SK-N-DZ (cell line): ENCODE measurements at regions not wholly inside any gene's neighbourhood (a gene's known extent, or its start where the extent isn't known, plus 50 kb on each side); places are given as distances from the start of the nearest gene placed in this dataset.
A peak's percentile ranks its signal among the peaks of the same experiment; 100 is the strongest.

Source experiments
- DNase-seq: peaks from one replicate; pipeline ENCODE4 v3.0.0-alpha.2; 2015; ENCODE audit warnings: low spot score

DNA sequence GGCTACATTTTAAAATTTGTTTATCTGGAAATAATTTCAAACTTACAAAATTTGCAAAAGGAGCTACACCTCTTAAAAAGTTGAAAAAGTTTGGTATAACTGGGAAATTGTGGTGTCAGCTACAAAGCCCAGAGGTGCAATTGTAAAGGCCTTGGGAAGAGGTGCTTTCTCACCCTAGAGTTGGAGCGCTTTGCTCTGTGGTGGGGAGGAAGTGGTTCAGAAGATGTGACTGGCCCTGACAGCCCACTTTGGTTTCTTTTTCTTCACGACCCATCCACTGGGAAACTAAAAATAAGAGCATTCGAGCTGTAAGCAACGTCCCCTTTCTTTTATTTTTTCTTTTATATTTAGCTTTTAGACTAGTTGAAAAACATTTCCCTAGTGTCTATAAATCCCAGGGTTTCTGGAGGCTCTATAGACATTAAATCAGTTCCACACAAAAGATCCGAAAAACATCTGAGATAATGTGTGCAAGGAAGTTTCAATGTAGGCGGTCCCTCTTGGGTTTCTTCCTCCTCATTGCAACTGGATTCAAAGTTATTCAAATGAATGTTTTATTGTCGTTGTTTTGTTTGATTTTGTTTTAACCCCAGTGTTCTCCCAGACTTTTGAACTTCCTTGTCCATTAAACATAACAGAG is 397.8 kb downstream of the KIF16B start:
- no peak for DNase-seq

DNA sequence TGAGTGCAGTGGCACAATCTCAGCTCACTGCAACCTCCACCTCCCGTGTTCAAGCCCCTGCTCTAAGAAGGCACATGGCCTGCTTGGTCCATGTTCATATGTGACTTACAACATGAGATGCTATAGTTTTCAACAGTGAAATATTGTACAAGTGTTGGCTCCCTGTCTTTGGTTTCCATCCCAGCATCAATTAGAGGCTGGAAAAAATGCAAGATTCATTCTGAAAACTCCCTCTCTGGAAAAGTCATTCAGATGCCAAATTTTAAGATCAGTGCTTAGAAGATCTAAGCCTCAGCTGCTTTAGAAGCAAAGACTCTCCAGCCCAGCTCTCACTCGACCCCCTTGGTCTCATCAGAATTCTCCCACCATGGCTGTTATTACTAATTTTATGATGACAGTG is 398.9 kb downstream of the KIF16B start:
- no peak for DNase-seq

DNA sequence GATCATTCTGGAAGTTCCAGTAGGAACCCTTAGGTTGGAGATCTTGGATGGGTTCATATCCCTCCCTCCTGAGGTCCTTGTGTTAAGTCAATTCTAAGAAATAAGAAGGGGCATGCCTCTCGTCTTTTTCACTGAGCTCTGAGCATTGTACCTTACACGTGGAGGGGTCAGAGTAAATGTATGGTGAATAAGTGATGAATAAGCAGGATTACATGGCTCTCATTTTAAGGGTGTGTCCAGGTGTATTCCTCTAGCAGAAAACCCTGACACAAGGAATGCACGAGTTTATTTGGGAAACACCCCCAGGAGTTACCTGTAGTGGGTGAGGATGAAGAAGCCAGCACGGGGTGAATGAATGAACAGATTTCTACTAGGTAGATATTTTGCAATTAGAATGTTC is 400.2 kb downstream of the KIF16B start:
- no peak for DNase-seq

DNA sequence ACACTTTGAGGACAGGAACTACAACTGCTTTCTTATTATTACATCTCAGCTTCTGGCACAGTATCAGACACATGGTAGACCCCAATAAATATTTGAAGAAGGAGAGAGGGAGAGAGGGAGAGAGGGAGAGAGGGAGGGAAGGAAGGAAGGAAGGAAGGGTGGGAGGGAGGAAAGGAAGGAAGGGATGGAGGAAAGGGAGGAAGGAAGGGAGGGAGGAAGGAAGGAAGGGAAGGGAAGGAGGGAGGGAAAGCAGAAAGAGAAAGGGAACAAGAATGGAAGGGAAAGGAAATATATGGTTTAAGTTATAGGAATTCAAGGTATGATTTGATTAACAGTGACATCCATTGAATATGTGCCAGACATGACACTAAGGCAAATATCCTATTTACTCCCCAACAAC is 402.1 kb downstream of the KIF16B start:
- no peak for DNase-seq

DNA sequence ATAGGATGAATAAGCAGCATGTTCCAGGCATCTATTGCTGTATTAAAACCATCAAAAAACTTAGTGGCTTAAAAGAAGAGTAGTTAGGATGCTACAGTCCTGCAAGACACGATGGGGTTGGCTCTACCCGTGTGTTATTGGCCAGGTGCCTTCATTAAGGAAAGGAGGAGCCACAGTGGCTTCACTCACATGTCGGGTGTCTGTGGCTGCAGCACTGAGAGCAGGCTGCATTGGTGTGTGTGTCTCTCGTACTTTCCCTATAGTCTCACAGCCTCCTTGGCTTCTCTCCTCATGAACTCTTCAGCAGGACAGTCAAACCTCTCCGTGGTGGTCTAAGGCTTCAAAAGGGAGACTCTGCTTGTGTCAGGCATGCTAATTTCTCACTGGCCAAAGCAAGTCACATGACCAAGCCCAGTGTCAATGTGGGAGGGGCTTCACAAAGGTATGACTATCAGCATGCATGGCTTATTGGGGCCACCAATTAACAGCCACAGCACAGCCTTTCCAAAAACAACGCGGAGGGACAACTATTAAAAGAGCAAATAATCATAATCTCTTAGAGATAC is 402.8 kb downstream of the KIF16B start:
- peak; percentile 24 for DNase-seq

DNA sequence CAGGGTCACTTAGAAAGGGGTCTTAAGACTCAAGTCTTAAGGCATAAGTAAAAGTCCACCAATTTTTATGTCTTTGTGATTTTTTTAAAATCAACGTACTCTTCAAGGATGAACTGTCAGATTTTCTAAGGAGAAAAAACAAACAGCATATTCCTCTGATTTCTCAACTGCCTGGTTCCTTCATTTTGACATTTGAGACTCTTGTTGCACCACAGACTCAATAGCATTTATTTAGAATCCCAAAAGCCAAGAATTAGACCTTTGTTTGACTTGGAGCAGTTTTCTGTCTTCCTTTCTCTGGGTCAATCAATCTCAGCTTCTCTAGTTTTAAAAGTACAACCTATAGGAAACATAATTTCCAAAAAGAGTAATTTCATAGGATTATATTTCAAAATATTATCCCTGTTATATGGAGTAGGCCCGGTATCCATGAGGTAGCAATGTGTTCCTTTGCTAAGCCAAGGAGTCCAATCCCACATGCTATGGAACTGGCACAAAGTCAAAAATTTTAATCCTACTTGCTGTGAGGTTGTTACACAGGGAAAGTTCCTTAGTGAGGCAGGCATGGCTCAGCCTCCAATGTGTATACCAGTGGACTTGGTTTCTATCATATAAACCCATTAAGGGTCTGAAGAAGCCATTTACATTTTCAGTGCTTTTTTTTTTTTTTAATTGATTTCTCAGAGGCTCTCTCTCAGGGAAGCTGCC is 405.7 kb downstream of the KIF16B start:
- DNase-seq, result no peak

DNA sequence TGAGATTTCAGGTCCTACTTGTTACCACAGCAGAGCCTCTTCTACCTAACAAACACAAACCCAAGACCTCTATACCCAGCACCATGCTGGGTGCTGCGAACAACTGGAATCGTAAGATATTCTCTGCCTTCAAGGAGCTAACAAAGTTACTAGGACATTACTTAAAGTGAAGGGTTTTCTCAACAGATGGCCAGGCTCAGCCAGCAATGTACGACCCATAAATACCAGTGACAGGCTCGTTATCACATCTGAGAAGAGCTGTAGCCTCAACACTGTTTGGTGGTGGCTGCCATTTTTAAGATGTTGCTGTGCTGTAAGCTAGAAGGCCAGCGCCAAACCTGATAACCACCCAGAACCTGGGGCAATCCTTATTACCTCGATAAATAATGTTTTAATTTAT is 406.5 kb downstream of the KIF16B start:
- peak; percentile 39 for DNase-seq

DNA sequence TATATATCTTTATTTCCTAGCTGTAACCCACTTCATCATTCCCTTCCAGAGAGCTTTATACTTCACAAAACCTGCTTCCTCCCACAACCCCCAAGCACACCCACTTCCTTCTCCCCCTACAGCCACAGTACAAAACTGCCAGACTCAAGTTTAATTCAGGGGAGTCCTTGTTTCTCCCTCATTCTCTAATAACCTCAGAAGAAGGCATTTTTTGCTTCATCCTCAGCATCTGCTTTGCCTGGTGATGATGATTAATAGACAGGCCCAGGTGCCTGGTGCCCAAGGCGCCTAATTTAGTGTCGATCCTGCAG is 414.3 kb downstream of the KIF16B start:
- peak; percentile 15 for DNase-seq

DNA sequence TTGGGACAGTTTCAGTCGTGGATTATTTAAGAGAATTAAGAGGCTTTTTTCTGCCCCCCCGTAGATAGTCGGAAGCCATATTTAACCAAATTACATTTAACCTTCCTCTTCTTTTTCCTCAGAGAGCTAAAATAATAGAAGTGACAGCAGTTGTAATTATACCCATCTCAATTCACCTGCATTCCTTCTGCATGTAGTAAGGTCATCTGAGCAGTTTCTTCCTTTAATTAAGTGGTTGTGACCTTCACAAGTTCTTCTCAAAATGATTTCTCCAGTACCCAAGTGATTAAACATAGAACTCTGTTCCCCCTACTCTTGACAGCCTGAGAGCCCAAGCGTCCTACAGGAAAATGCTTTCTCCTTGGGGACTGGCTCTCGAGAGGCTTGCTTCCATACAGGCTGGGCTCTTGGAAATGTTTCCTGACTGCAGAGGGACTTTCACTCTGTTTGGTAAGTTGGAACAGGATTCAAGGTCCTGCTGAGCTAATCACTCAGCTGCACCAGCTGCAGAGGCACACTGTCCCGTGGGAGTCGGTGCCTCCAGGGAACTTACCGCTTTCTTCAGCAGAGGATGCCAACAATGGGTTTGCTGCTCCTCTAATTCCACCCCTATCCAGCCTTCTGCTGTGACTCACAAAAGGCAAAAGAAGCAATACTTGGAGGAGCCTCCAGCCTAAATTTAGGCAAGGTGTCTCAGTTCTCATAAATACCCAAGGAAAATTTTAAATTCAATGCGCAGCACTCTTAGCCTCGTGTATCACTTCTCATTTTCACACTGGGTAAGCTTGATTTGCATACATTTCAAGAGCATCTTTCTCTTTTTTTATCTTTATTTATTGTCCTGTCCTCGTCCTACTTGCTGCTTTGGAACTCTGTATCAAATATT is 414.9 kb downstream of the KIF16B start:
- no peak for DNase-seq

DNA sequence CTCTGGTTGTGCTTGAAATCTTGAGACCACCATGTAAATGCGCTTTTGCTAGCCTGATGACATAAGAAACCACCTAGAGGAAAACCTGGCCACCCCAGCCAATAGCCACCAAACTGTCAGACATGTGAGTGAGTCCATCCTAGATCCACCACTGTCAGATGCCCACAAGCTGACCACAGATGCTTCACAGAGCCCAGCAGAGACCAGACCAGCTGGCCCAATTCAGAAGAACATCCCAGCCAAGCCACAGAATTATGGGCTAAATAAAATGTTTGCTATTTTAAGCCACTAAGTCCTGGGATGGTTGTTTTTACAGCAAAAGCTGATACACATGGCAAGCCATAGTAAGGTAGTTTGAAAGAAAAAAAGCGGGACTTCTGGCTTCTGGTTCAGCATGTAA is 425.3 kb downstream of the KIF16B start:
- DNase-seq, result no peak

DNA sequence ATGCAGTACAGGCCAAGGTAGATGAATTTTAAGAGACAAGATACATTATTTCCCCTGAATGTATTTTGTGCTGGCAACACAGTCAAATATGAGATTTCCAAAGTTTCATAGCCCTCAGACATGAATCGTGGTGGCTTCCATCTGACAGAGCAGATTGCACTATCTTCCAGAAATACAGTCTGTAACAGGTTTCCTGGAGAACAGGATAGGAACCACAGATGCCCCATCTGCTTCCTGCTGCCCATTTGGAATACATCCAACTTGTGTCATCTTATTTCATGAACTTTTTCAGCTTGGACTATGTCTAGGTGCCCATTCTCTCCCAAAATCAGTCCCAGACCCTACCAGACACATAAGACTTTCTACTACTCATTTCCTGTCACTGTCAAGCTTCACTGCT is 426.0 kb downstream of the KIF16B start:
- no peak for DNase-seq

DNA sequence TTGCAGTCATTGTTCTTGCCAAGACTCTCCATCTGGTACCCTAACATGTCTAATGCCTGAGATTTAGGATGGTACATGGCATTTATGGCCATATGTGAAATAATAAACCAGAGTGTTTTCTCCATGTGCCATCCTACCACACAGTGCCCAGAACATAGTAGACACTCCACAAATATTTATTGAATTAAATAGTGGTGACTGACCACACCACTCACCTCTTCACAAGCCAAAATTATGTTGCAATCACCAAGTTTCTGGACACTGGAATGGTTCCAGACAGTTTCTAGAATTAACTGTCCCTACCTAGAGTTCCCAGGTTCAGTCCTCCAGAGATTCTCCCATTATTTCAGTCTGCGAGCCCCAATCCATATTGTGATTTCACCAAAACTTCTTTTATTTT is 427.3 kb downstream of the KIF16B start:
- DNase-seq, result no peak

DNA sequence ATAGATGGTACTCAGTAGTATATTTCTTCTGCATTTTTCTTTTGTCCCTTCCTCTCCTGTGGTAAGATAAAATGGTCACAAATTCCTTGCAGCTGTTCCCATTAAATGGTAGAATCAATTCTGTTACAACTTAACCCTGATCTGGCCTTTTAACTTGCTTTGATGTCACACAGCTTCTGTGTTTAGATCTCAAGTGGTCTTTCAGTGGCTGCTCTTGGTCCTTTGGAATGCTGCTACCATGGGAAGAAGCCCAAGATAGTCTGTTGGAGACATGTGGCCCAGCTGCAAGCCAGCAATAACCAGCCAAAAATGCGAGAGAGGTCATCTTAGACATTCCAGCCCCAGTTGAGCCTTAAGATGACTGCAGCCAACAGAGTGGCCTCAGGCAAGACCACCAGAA is 429.7 kb downstream of the KIF16B start:
- DNase-seq, result no peak

DNA sequence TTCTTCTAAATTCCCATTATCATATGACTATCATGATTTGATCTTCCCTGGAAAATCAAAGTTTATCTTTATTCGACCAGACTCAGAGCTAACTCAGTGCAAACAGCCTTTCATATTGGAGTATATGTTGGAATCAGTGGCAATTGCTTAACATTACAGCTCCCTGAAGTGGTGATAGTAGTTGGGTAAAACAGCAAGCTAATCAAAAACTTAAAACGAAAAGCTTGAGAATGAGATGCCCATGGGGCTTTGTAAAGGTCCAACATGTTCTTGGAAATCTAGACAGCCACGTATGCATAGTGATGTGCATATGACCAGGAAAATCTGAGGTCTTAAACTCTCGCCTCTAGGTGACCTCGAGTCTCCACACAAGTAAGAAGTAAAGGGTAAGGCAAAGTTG is 437.6 kb downstream of the KIF16B start:
- no peak for DNase-seq

DNA sequence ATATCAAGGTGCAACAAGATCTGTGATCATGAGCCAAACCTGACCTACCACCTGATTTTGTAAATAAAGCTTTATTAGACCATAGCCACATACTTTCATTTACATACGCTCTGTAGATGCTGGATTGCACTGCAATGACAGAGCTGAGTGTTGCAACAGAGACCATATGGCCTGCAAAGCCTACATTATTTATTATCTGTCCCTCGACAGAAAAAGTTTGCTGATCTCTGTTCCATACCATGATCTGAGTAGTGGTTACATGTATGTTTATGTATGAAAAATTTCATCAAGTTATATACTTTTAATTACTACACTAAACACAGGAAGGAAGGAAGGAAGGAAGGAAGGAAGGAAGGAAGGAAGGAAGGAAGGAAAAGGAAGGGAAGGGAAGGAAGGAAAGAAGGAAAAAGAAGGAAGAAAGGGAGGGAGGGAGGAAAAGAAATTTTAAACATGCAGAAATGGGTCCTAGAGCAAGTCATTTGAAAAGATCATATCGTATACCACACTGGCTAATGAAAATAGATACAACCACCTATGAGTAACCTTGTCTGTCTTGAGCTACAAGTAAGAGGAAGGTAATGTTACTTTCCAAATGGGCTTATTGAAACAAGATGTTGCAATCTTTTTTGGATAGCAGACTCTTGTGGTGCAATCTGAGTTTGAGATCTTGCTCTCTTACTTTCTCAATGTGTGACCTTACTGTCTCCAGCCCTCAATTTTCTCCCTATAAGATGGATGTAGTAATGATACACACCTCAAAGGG is 441.0 kb downstream of the KIF16B start:
- DNase-seq, result no peak

DNA sequence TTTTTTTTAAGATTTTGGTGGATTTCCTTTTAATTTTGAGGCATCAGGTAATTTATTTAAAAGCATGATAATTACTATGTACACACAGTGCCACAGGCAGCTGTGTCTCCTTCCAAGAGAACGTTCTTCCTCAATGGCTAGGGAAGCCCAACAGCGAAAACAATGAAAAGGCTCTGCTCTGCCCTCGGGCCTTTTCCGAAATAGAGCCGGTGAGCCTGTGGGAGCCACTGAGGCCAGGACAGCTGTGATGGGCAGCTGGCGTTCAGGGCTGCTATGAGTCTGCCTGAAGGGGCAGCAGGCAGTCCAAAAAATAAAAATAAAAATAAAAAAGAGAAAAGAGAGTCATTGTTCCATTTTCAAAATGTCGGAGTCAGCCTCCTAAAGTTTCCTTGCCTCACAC is 443.8 kb downstream of the KIF16B start:
- DNase-seq, result no peak

DNA sequence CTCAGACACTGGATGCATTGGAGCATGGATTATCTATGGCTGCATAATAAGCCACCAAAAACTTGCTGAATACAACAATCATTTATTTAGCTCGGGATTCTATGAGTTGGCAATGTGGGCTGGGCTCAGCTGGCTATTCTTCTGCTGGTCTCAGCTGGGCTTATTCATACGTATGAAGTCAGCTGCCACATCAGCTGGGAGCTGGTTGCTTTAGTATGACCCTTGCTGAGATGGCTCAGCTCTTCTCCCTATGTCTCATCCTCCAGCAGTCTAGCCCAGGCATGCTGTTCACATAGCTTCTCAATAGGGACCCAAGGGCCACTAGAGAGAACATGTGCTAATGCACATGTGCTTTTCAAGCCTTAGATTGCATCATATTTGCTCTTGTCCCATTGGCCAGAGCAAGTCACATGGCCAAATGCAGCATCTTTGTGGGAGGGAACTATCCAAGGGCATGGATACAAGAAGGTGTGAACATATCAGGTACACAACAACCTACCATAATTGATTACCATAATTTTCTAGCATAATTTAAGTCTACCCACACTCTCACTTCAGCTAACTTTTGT is 444.6 kb downstream of the KIF16B start:
- DNase-seq, result no peak

DNA sequence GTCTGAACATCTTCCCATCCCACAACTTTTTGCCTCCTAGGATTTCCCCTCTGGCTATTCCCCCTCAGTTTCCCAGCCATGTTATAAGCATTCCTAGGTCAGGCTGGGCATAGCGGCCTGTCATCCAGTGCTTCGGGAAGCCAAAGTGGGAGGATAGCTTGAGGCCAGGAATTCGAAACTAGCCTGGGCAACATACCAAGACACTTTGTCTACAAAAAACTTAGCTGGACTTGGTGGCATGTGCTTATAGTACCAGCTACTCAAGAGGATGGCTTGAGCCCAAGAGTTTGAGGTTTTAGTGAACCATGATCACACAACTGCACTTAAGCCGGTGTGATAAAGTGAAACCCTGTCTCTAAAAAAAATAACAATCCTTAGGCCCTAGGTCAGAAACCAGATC is 447.4 kb downstream of the KIF16B start:
- DNase-seq, result no peak

DNA sequence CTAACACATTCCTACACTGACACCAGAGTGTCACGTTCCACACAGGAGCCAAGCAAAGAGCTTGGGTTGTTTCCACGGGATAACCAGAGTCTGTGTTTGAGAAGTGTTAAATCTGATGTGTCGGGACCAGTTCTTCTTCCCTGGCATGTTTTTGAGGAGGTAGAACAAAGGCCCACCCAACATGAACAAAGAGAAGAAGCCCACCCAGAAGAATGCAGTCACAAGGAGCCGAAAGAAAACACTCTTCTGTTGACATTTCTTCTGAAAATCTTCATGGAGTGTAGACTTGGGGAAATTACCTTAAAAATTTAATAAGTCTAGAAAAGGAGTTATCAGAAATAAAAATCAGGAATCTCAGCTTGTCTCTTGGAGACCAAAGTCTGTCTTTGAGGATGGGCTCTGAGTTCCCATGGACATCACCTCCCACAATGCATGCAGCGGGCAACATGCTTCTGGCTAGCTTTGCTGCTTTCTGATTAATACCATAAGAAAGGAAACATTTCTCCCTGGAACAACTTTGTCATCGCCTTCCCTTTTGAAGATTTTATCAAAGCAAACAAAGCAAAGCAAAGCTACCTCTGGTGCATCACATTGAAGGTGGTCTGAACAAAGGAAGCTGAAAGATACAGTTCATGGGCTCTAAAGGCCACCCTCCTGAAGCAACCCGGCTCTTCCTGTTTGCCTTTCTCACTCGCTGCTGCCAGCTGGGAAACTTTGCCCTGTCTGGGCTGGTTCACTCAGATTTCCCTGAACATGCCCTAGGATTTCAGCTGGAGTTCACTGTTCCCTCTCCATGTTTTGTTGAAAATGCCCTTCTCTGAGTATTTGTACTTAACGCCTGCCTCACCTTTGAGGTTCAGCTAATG is 448.1 kb downstream of the KIF16B start:
- no peak for DNase-seq

DNA sequence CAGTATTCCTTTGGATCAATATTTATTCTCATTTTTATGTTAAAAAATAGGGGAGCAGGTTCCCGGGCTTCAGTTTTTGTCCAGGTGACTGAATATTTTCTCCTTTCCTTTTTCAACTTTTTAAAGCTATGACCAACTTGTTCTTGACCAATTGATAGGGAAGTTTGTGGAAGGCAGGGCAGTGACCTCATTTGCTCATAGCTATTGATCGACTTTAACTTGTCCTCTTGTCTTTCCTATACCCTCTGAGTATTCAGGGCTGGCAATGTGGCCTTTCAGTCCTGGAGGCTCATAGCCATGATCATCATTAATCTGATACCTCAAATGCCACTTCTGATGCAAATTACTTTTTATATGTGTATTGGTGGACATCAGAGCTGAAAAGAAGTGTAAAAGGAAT is 448.8 kb downstream of the KIF16B start:
- DNase-seq, result no peak
